ENCODE measurements at regions not wholly inside any gene's neighbourhood (a gene's known extent, or its start where the extent isn't known, plus 50 kb on each side); places are given as distances from the start of the nearest gene placed in this dataset.
"Not testable (repeated sequence)": the region's sequence is repeated elsewhere in the genome, so short reads cannot be mapped to it uniquely, and the experiment has no call there.

DNA sequence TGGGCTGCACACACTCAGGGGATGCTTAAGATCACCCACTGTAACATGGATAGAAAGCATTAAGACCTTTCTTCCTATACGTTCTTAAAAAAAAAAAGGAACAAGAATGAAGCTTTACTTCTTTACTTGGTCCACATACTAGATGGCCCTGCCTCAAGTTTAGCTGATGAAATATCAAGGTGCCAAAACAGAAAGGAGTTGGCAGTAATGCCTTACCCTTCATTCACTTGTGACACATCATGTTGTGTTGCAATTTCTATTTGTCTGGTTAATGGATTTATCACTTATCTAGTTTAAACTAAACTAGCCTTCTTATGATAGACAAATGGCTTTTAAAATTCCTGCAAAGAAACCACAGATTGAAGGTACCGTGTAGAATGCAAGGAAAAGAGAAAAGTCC, 720.3 kb downstream of the CCSER2 start:
- Mint-ChIP-seq H3K9me3 (peaks cover 3% of the 10 kb centered on the region), H3K4me3 (no peak overlapping the region), H3K27ac (no peak overlapping the region), H3K4me1 (no peaks in the 10 kb centered on the region), H3K36me3 (no peaks in the 10 kb centered on the region)
- ATAC-seq (no peak), DNase-seq (ENCODE audit: low spot score in 2 of 2) (no peak)

DNA sequence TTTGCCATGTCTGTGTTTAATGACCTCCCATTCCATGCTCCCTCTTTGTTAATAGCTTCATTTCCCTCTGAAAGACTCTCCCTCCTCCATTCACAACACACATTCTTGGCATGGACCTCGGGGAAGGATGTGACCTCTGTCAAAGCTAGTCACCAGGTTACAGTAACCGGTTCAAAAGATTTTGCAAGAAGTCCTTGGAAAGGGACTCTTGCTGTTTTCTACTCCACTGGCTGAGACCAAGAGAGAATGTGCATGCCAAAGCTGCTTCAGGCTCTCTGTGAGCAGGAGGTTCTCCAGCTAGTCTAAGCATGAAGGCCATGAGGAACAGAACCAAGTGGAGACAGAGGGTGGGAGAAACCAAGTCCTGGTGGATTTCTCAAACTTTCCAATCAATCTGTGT, 732.6 kb downstream of the CCSER2 start:
- ATAC-seq (no peak), DNase-seq (ENCODE audit: low spot score in 2 of 2) (no peak)
- H3K9me3 Mint-ChIP-seq, result peaks cover 28% of the 10 kb centered on the region
- H3K4me1 Mint-ChIP-seq, result no peaks in the 10 kb centered on the region
- no peaks in the 10 kb centered on the region for H3K36me3 Mint-ChIP-seq
- H3K27ac Mint-ChIP-seq, result no peak overlapping the region
- no peak overlapping the region for H3K4me3 Mint-ChIP-seq

DNA sequence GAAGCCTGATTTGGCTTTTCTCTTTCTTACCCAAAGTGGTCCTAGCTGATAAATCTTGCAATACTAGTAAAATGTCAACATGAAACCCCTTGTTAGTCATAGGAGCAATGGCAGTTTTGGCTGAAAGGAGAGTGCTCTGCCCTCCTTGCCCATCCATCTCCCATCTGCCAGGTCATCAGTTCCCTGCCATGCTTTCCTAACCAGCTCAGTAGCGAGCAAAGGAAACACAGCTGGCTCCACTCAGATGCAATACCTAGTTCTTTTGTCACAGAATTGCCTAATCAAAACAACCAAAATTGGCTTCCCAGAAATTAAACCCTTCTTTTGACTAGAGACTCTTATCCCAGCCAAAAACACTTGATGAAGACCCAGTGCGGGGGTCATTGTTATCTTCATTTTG, 733.0 kb downstream of the CCSER2 start:
- no peak for DNase-seq (ENCODE audit: low spot score in 2 of 2)
- Mint-ChIP-seq H3K27ac (no peak overlapping the region), H3K9me3 (peaks cover 26% of the 10 kb centered on the region), H3K4me3 (no peak overlapping the region), H3K36me3 (no peaks in the 10 kb centered on the region), H3K4me1 (no peaks in the 10 kb centered on the region)
- ATAC-seq, result no peak

DNA sequence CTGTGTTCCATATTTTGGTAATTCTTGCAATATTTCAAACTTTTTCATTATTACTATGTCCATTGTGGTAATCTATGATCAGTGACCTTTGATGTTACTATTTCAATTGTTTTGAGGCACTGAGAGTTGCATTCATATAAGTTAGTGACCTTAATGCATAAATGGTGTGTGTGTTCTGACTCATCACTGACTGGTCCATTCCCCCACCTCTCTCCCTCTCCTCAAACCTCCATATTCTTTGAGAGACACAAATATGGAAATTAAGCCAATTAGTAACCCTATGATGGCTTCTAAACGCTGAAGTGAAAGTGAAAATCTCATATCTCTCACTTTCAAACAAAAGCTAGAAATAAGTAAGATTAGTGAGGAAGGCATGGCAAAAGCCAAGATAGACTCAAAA, 739.6 kb downstream of the CCSER2 start:
- peaks cover 16% of the 10 kb centered on the region for H3K9me3 Mint-ChIP-seq
- ATAC-seq, result no peak
- DNase-seq (ENCODE audit: low spot score in 2 of 2), result no peak
- no peak overlapping the region for H3K4me3 Mint-ChIP-seq
- H3K36me3 Mint-ChIP-seq, result no peaks in the 10 kb centered on the region
- H3K27ac Mint-ChIP-seq, result no peak overlapping the region
- no peaks in the 10 kb centered on the region for H3K4me1 Mint-ChIP-seq

DNA sequence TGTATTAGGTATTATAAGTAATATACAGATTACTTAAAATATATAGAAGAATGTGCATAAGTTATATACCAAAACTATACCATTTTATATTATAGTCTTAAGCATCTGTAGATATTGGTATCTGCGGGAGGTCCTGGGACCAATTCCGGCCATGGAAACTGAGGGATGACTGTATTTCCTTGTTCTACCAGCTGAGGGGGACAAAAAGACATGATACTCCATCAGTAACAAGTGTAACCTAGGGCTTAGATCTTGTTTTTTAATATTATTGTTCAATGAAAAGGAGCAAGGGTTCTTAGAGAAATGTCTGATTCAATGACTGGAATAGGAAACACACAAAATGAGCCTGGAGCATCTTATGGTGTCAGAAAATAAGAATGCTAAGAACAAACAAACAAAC, 752.5 kb downstream of the CCSER2 start:
- Mint-ChIP-seq H3K9me3 (peaks cover 4% of the 10 kb centered on the region), H3K36me3 (no peaks in the 10 kb centered on the region), H3K4me3 (no peak overlapping the region)

DNA sequence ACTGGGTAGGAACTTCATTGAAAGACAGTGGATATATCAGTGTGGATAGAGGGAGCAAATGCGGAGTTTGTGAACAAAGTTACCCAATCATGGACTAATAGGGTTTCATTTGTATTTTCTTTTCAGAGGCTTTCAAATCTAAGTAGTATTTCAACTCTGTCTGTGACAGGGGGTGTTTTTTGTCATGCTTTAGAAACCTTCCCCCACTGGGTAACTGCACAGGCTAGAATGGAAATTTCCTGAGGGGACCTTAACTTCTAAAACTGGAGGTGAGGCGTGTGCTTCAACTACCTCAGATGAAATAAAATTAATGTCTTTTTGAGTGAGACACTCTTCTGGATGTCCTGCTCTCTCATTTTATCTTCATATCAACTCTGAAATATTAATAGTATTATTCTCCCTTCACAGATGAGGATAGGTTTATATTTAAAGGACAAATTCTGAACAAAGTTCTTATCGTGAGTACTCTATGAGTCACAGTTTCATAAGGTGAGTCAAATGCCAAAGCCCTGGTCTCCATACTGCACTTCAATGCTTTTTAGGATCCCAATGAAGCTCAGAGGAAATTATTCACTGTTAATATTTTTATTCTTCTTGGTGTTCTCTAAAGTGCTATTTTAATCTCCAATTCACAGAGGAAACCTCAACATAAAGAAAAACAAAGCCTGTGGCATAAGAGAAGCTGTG, 770.6 kb downstream of the CCSER2 start:
- no peak overlapping the region for H3K27ac Mint-ChIP-seq
- H3K4me3 Mint-ChIP-seq, result no peak overlapping the region
- no peak for DNase-seq (ENCODE audit: low spot score in 2 of 2)
- ATAC-seq, result no peak
- H3K9me3 Mint-ChIP-seq, result no peaks in the 10 kb centered on the region
- H3K4me1 Mint-ChIP-seq, result no peaks in the 10 kb centered on the region
- no peaks in the 10 kb centered on the region for H3K36me3 Mint-ChIP-seq

More for the DNA sequence above, 752.5 kb downstream of the CCSER2 start:
- Mint-ChIP-seq H3K27ac (no peak overlapping the region), H3K4me1 (no peaks in the 10 kb centered on the region)
- ATAC-seq (no peak), DNase-seq (ENCODE audit: low spot score in 2 of 2) (no peak)

DNA sequence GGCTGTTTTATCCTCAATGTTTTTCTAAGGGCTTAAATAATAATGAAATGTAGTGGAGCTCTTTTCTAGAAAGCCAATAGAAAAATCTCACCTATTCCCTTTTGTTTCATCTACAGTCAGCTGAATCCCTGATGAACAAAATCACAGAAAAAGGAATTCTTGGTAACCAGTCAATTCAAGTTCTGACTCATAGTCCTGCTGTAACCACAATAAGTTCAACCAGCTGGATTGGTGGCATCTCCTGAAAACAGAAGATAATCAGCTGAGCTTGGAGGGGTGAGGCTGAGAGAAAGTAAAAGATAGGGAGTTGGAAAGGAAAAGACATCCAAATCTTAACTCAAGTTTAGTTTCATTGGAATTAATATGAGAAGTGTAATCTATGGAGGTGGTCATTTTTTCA, 772.1 kb downstream of the CCSER2 start:
- Mint-ChIP-seq H3K36me3 (no peaks in the 10 kb centered on the region), H3K4me1 (no peaks in the 10 kb centered on the region)

DNA sequence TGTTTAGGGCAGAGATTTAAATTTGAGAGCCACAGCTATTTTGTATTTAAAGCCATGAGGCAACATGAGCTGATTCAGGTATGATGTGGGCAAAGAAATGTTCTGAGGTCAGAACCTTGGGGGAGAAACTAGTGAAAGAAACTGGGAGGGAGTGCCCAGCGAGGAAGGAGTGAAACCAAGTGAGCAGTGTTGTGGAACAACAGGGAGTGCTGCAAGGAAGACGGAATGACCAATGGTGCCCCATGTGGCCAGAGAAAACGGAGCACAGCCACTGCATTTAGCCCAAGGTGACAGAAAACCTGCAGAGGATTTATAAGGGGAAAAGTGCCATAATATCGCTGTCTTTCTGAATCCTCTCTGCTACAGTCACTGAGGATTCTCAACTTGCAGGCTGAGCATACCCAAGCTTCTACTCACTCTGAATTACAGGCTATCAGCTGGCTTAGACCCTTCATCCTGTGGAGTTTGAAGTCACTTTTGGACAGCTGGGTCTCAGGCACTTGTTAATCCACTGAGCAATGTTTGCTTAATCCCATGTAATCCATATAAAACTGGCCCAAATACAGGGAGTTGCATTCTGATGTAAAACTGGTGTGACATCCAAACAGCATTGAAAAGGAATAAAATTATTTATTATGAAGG, 777.3 kb downstream of the CCSER2 start:
- Mint-ChIP-seq H3K4me3 (no peak overlapping the region), H3K4me1 (no peaks in the 10 kb centered on the region), H3K9me3 (no peaks in the 10 kb centered on the region), H3K36me3 (no peaks in the 10 kb centered on the region), H3K27ac (no peak overlapping the region)
- DNase-seq (ENCODE audit: low spot score in 2 of 2), result no peak
- no peak for ATAC-seq

More for the DNA sequence above, 772.1 kb downstream of the CCSER2 start:
- DNase-seq (ENCODE audit: low spot score in 2 of 2) (no peak), ATAC-seq (no peak)
- no peaks in the 10 kb centered on the region for H3K9me3 Mint-ChIP-seq
- H3K4me3 Mint-ChIP-seq, result no peak overlapping the region
- H3K27ac Mint-ChIP-seq, result no peak overlapping the region

DNA sequence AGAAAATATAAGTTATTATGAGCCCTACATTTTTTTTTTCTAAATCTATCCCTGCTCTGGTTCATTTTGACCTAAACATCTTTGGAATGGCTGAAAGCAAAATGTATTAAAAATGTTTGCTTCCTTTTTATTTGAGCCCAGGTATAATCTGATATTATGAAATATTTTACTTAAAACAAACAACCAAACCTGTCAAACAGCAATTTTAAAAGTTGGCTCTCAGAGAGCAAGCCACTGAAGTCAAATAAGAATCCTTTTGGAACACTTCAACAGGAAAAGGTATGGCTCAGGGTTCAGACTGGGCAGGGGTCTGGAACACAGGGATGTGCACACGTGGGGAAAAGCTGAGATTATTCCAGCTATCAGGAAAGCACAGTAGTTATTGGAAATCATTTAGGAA, 782.9 kb downstream of the CCSER2 start:
- Mint-ChIP-seq H3K4me1 (no peaks in the 10 kb centered on the region), H3K9me3 (peaks cover 2% of the 10 kb centered on the region)

DNA sequence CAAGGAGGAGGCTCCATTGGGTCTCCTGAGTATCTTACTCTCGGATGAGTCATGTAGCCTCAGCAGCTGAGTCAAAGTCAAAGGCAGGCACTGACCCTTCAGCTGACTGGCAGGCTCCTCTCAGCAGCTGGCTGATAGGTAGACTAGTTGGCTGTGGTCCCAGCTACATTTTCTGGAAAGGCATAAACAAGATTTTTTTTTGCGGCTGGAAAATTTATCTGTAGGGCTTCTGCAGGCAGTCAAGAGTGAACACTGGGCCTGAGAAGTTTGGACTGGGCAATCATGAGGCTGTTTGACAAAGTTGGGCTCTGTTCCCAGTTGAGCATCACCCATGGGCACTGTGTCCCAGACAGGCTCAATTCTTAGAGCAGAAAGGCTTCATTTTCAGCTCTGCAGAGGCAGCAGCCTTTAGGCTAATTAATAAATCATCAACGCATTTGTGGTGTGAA, 796.2 kb downstream of the CCSER2 start:
- H3K36me3 Mint-ChIP-seq, result no peaks in the 10 kb centered on the region
- H3K9me3 Mint-ChIP-seq, result peaks cover 8% of the 10 kb centered on the region
- DNase-seq (ENCODE audit: low spot score in 2 of 2) (no peak), ATAC-seq (no peak)
- no peaks in the 10 kb centered on the region for H3K4me1 Mint-ChIP-seq
- no peak overlapping the region for H3K4me3 Mint-ChIP-seq
- no peak overlapping the region for H3K27ac Mint-ChIP-seq

More for the DNA sequence above, 782.9 kb downstream of the CCSER2 start:
- H3K4me3 Mint-ChIP-seq, result no peak overlapping the region
- no peak for ATAC-seq
- H3K27ac Mint-ChIP-seq, result no peak overlapping the region
- DNase-seq (ENCODE audit: low spot score in 2 of 2), result no peak
- H3K36me3 Mint-ChIP-seq, result no peaks in the 10 kb centered on the region

DNA sequence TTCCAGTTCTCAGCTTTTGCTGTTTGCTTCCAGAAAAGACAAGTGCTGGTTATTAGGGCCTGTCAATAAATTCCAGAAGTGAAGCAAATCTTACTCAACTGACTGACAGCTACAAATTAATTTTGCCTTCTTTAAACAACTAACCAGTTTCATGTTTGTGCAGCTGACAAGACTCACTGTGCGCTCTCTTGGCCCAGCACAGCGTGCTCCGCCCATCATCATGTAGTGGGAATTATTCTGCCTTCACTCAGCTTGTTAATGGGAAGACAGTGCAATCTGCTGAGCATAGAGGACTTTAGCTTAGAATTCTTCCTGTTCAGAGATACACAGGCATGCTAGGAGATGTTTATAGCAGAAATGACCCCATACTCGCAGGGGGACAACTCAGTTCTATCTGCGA, 808.9 kb downstream of the CCSER2 start:
- H3K27ac Mint-ChIP-seq, result no peak overlapping the region
- DNase-seq (ENCODE audit: low spot score in 2 of 2) (no peak), ATAC-seq (no peak)
- peaks cover 8% of the 10 kb centered on the region for H3K9me3 Mint-ChIP-seq
- H3K4me3 Mint-ChIP-seq, result no peak overlapping the region
- H3K4me1 Mint-ChIP-seq, result no peaks in the 10 kb centered on the region
- no peaks in the 10 kb centered on the region for H3K36me3 Mint-ChIP-seq

DNA sequence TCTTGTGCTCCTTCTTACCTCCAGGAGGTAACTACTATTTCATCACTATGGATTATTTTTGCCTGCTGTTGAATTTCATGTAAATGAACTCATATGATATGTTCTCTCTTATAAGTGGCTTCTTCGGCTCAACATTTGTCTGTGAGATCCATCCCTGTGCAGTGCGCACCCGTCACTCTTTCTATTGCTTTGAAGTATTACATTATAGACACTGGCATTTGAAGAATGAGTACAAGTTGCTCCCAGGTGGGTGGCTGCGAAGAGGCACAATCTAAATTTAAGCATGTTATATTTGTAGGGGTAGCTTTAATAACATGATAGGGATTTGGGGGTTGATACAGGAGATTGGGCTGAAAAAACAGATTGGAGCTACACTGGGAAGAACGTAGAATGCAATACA, 809.7 kb downstream of the CCSER2 start:
- H3K36me3 Mint-ChIP-seq, result no peaks in the 10 kb centered on the region
- no peak for DNase-seq (ENCODE audit: low spot score in 2 of 2)
- no peaks in the 10 kb centered on the region for H3K4me1 Mint-ChIP-seq
- H3K9me3 Mint-ChIP-seq, result peaks cover 8% of the 10 kb centered on the region
- H3K27ac Mint-ChIP-seq, result no peak overlapping the region
- no peak for ATAC-seq
- no peak overlapping the region for H3K4me3 Mint-ChIP-seq

DNA sequence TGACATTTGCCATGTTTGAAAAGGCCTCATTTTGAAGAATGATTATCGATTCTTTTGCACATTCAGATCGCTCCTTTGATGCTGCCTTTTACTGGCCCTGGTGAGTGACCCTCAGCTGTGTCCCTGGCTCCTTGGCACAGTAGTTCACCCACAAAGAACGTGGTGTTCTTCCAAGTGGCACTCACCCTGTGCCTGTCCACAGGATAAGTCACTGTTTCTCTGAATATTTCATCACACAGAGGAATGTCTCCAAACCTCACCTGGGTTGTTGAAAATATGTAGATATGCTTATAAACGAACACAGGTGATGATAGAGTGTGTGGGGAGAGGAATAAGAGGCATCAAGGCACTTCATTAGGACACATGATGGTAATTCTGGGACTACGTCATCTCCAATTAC, 810.7 kb downstream of the CCSER2 start:
- DNase-seq (ENCODE audit: low spot score in 2 of 2), result no peak
- no peak for ATAC-seq
- H3K36me3 Mint-ChIP-seq, result no peaks in the 10 kb centered on the region
- H3K9me3 Mint-ChIP-seq, result peaks cover 6% of the 10 kb centered on the region
- H3K4me3 Mint-ChIP-seq, result no peak overlapping the region
- H3K4me1 Mint-ChIP-seq, result no peaks in the 10 kb centered on the region
- H3K27ac Mint-ChIP-seq, result no peak overlapping the region

DNA sequence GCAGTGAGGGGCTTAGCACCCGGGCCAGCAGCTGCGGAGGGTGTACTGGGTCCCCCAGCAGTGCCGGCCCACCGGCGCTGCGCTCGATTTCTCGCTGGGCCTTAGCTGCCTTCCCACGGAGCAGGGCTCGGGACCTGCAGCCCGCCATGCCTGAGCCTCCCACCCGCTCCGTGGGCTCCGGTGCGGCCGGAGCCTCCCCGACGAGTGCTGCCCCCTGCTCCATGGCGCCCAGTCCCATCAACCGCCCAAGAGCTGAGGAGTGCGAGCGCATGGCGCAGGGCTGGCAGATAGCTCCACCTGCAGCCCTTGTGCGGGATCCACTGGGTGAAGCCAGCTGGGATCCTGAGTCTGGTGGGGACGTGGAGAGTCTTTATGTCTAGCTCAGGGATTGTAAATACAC, 813.1 kb downstream of the CCSER2 start:
- H3K9me3 Mint-ChIP-seq; DNase-seq (ENCODE audit: low spot score in 2 of 2); ATAC-seq; H3K4me1 Mint-ChIP-seq; H3K36me3 Mint-ChIP-seq; H3K27ac Mint-ChIP-seq; H3K4me3 Mint-ChIP-seq: not testable (repeated sequence)

DNA sequence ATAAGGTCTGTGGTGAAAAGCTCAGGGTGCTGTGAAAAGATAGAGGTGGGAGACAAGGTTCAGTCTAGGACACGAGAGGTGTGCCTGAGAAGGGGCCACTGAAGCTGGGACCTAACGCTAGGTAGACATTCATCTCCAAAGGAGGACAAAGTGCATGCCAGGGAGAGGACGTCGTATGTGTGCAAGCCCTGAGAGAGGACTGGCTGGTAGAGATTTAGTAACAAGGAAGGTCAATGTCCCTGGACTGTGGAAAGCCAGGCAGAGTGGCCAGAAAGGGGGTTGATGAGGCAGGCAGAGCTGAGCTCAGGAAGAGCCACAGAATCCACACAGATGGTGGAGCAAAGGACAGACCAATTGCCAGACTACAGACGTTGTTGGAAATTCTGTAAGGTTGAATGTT, 817.6 kb downstream of the CCSER2 start:
- DNase-seq (ENCODE audit: low spot score in 2 of 2) (no peak), ATAC-seq (no peak)
- H3K4me3 Mint-ChIP-seq, result no peak overlapping the region
- peaks cover 7% of the 10 kb centered on the region for H3K9me3 Mint-ChIP-seq
- no peak overlapping the region for H3K27ac Mint-ChIP-seq
- H3K4me1 Mint-ChIP-seq, result no peaks in the 10 kb centered on the region
- H3K36me3 Mint-ChIP-seq, result no peaks in the 10 kb centered on the region
